Peyer's patch (tissue), 4 donors: ENCODE measurements at regions not wholly inside any gene's neighbourhood (a gene's known extent, or its start where the extent isn't known, plus 50 kb on each side); places are given as distances from the start of the nearest gene placed in this dataset.

ENCODE experiments used
- DNase-seq, 3 donors: peaks; one replicate each; pipeline ENCODE4 v3.0.0-alpha.2; 2017 to 2019
- H3K27ac ChIP-seq, 4 donors: fragments of 200-600 bp; sonication (generic); one replicate each; pipeline ENCODE4 v1.5.1; 2016 to 2019
- H3K27me3 ChIP-seq, 2 donors: fragments of 200-600 bp; sonication (generic); one replicate each; pipeline ENCODE4 v1.5.1; 2019
- H3K36me3 ChIP-seq, 3 donors: fragments of 200-600 bp; sonication (generic); one replicate each; pipeline ENCODE4 v1.5.1; 2016 to 2019
- H3K4me1 ChIP-seq, 4 donors: fragments of 200-600 bp; sonication (generic); one replicate each; pipeline ENCODE4 v1.5.1; 2016 to 2019
- H3K4me3 ChIP-seq, 4 donors: fragments of 200-600 bp; sonication (generic); 1 replicate in 3 of 4; 2 replicates in 1 of 4; pipeline ENCODE4 v1.5.1; 2016 to 2019; ENCODE audit warnings: mild to moderate bottlenecking in 1 of 4
- H3K9me3 ChIP-seq, 4 donors: fragments of 200-600 bp; sonication (generic); one replicate each; pipeline ENCODE4 v1.5.1; 2016 to 2019; ENCODE audit warnings: mild to moderate bottlenecking in 1 of 4
- POLR2A ChIP-seq, 2 donors: fragments of 450-650 bp; IDR thresholded peaks; one replicate each; pipeline ENCODE4 v1.5.1; 2017; ENCODE audit warnings: antibody characterized with exemption in 2 of 2, mild to moderate bottlenecking in 2 of 2, moderate library complexity in 2 of 2
- TF ChIP-seq, protein P1 (sequence below), 6 experiments: fragments of 450-650 bp in 4 of 6; fragments of 200-600 bp in 2 of 6; sonication (generic) in 1 of 6; IDR thresholded peaks; one replicate each; pipeline ENCODE4 v1.5.1; 2017 to 2019; ENCODE audit warnings: antibody characterized with exemption in 6 of 6, mild to moderate bottlenecking in 3 of 6, moderate library complexity in 1 of 6

DNA sequence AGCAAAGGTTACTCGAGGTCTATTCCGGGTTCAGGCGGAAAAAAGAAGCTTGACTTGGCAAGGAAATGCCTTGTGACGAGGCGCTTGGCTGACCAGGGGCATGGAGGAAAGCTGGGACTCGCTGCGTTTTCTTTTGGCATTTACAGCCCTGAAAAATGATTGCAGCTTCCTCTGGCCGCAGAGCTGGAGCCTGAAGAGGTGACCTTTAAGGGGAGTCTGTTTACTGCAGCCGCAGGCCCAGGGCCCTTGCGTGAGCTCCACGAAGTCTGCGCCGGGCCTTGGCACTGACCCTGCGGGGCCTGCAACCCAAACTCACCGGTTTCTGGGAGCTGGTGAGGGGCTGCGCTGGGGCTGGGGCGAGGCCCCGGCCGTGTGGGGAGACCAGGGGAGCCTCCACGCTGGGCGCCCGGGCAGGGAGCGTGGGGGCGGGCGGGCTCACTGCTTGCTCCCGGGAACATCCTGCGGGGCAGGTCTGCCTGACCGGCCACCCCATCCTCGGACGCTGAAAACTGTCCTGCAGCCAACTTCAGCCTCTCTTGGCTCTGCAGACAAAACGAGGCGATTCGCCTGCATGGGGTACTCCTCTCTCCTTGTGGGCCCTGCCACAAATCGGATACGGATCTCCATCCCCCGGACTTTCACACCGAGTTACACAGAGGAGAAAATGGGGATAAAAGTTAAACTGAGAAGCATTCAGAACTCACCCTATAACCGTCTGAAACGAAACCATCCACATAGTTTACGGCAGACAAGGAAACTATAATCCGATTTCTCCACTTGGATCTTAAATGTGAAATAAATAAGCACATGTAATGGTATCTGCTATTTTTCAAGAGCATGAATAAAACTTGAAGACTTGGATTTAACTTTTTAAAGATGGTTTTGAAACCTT is 206.3 kb upstream of the FOXF1 start:
- Histone ChIP-seq H3K36me3 (no peaks in the 10 kb centered on the region), H3K9me3 (no peaks in the 10 kb centered on the region), H3K27ac (peak overlapping the region; percentile 68 to 91 (median 78)), H3K4me1 (no peaks in the 10 kb centered on the region), H3K27me3 (no peaks in the 10 kb centered on the region), H3K4me3 (peak overlapping the region in 2 of 4 donors; percentile 14 to 35)
- TF ChIP-seq, protein P1, sequence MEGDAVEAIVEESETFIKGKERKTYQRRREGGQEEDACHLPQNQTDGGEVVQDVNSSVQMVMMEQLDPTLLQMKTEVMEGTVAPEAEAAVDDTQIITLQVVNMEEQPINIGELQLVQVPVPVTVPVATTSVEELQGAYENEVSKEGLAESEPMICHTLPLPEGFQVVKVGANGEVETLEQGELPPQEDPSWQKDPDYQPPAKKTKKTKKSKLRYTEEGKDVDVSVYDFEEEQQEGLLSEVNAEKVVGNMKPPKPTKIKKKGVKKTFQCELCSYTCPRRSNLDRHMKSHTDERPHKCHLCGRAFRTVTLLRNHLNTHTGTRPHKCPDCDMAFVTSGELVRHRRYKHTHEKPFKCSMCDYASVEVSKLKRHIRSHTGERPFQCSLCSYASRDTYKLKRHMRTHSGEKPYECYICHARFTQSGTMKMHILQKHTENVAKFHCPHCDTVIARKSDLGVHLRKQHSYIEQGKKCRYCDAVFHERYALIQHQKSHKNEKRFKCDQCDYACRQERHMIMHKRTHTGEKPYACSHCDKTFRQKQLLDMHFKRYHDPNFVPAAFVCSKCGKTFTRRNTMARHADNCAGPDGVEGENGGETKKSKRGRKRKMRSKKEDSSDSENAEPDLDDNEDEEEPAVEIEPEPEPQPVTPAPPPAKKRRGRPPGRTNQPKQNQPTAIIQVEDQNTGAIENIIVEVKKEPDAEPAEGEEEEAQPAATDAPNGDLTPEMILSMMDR (IDR thresholded peaks at IDR 0.05): no peak
- no peak for TF ChIP-seq POLR2A (IDR thresholded peaks at IDR 0.05)
- DNase-seq: peak in 2 of 3 donors; percentile 50 to 55

DNA sequence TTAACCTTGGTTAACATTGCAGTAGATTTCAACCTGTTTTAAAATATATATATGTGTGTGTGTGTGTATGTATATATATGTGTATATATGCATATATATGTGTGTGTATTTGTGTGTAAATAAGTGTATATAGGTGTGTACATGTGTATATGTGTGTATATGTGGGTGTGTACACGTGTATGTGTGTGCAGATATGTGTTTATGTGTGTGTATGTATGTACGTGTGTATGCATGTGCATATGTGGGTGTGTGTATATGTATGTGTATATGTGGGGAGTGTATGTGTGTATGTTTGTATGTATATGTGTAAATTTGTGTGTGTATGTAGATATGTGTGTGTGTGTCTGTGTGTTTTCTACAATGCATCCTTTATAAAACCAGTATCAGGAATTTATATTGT is 205.5 kb upstream of the FOXF1 start:
- H3K36me3 ChIP-seq: no peaks in the 10 kb centered on the region
- no peak overlapping the region for H3K4me3 ChIP-seq
- H3K4me1 ChIP-seq: no peaks in the 10 kb centered on the region
- H3K9me3 ChIP-seq: no peaks in the 10 kb centered on the region
- peak overlapping the region in 2 of 4 donors; percentile 83 to 91 for H3K27ac ChIP-seq
- no peak for DNase-seq
- TF ChIP-seq POLR2A (IDR thresholded peaks at IDR 0.05): no peak
- TF ChIP-seq, protein P1 (IDR thresholded peaks at IDR 0.05): no peak
- no peaks in the 10 kb centered on the region for H3K27me3 ChIP-seq

DNA sequence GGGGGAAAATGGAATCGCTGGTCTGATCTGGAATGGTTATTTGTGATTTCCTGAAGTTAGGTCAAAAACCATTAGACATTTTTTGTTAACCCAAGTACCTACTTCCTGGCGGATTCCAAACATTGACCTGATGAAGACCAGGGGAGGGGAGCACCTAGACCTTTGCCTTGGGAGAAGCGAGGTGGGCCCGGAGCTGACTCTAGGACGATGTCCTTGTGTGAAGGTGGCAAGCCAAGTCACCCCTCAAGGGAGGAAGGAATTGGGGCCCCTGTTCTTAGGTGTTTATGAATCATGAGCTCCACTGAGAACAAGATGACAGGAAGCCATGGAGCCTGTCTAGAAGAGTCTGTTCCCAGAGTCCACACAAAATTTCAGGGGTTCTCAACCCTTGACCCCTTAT is 204.9 kb upstream of the FOXF1 start:
- H3K27me3 ChIP-seq: no peaks in the 10 kb centered on the region
- H3K9me3 ChIP-seq: no peaks in the 10 kb centered on the region
- peak overlapping the region in 2 of 4 donors; percentile 83 to 91 for H3K27ac ChIP-seq
- H3K4me1 ChIP-seq: no peaks in the 10 kb centered on the region
- H3K4me3 ChIP-seq: no peak overlapping the region
- no peak for DNase-seq
- no peak for TF ChIP-seq POLR2A (IDR thresholded peaks at IDR 0.05)
- TF ChIP-seq, protein P1 (IDR thresholded peaks at IDR 0.05): no peak
- no peaks in the 10 kb centered on the region for H3K36me3 ChIP-seq

DNA sequence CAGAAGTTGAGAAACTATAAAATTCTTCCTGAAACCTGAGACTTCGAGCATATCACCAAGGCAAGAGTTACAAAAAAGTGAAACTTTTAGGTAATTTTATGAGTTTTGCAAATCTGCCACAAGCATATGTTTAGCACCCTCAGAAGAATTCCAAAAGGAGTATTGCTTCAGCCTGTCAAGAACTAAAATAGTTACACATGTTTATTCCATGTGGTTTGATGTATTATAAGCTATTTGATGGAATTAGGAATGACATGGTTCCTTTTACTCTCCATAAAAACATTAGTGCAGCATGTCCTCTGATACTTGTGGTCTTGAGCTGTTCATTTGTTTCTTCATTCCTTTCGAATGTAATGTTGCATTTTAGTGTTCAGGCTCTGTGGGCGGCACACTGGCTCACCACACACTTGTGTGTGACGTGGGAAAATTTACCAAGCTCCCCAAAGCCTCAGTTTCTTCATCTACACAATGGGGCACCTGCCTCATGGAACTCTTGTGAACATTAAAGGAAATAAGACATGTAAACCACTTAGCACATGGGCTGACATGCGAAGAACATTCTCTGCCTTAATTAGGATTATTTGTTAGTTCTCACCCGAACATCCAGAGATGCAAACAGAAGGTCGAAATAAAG is 204.2 kb upstream of the FOXF1 start:
- TF ChIP-seq, protein P1 (IDR thresholded peaks at IDR 0.05): no peak
- no peak for TF ChIP-seq POLR2A (IDR thresholded peaks at IDR 0.05)
- Histone ChIP-seq H3K36me3 (no peaks in the 10 kb centered on the region), H3K9me3 (no peaks in the 10 kb centered on the region), H3K27ac (peak overlapping the region in 2 of 4 donors; percentile 45 to 91), H3K27me3 (no peaks in the 10 kb centered on the region), H3K4me1 (no peaks in the 10 kb centered on the region), H3K4me3 (no peak overlapping the region)
- DNase-seq: no peak

DNA sequence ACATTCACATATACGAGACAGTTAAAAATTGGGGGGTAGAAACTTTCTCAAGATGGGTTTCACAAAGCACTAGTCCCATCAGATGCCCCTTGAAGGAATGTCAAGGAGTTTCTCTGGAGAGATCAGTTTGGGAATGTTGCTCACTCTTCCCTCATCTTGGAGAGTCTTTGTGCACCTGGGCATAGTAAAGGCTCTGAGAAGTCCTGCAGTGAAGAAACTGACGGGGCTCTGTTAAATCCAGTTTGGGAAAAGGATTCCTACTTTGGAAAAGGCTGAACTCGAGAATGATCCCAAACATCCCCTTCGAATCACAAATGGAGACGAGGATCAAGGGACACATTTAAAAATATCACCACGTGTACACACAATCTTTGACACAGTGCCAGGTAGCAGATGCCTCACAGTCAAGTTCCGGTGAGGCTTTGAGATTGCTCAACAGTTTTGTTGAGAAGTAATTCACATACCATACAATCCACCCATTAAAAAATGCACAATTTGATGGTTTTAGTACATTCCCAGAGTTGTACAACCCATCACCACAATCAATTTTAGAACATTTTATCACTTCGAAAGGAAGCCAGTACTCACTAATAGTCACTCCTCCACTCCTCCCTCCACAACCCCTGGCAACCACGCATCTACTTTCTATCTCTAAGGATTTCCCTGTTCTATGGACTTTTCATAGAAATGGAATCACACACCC is 203.4 kb upstream of the FOXF1 start:
- Histone ChIP-seq H3K4me1 (no peaks in the 10 kb centered on the region), H3K4me3 (no peak overlapping the region), H3K9me3 (no peaks in the 10 kb centered on the region), H3K36me3 (no peaks in the 10 kb centered on the region), H3K27me3 (no peaks in the 10 kb centered on the region), H3K27ac (peak overlapping the region in 2 of 4 donors; percentile 45 to 91)
- TF ChIP-seq POLR2A (IDR thresholded peaks at IDR 0.05): no peak
- TF ChIP-seq, protein P1 (IDR thresholded peaks at IDR 0.05): no peak
- no peak for DNase-seq
